Spleen (tissue), 11 donors: ENCODE measurements at regions not wholly inside any gene's neighbourhood (a gene's known extent, or its start where the extent isn't known, plus 50 kb on each side); places are given as distances from the start of the nearest gene placed in this dataset.
"Not testable (repeated sequence)": the region's sequence is repeated elsewhere in the genome, so short reads cannot be mapped to it uniquely, and the experiment has no call there.

Source experiments
- DNase-seq: peaks from one replicate; pipeline ENCODE4 v3.0.0-alpha.2; 2020
- H3K27ac ChIP-seq, 8 donors: fragments of 200-600 bp; sonication (generic) in 7 of 8; 1 replicate in 4 of 8; 2 replicates in 4 of 8; pipeline versions ENCODE4 v1.5.0 to v1.8.0; 2016 to 2021; ENCODE audit warnings: inconsistent platforms in 4 of 8, mild to moderate bottlenecking in 4 of 8, moderate library complexity in 1 of 8
- H3K27me3 ChIP-seq, 7 donors: fragments of 200-600 bp; sonication (generic) in 6 of 7; replicated peaks in 1 of 7; 1 replicate in 4 of 7; 2 replicates in 3 of 7; pipeline versions ENCODE4 v1.5.0 to v1.8.0; 2016 to 2021; ENCODE audit warnings: inconsistent platforms in 3 of 7, mild to moderate bottlenecking in 1 of 7
- H3K36me3 ChIP-seq, 6 donors: fragments of 200-600 bp; sonication (generic) in 5 of 6; 1 replicate in 4 of 6; 2 replicates in 2 of 6; pipeline versions ENCODE4 v1.5.0 to v1.8.0; 2016 to 2021; ENCODE audit warnings: inconsistent platforms in 2 of 6
- H3K4me1 ChIP-seq, 6 donors: fragments of 200-600 bp; sonication (generic) in 5 of 6; 1 replicate in 3 of 6; 2 replicates in 3 of 6; pipeline versions ENCODE4 v1.5.0 to v1.8.0; 2016 to 2021; ENCODE audit warnings: inconsistent platforms in 3 of 6
- H3K4me3 ChIP-seq, 8 donors: fragments of 200-600 bp; sonication (generic) in 7 of 8; 1 replicate in 4 of 8; 2 replicates in 4 of 8; pipeline versions ENCODE4 v1.5.0 to v1.8.0; 2016 to 2021; ENCODE audit warnings: inconsistent platforms in 4 of 8, mild to moderate bottlenecking in 4 of 8, moderate library complexity in 2 of 8
- H3K9me3 ChIP-seq, 8 donors: fragments of 200-600 bp; sonication (generic) in 7 of 8; 1 replicate in 4 of 8; 2 replicates in 4 of 8; pipeline versions ENCODE4 v1.5.0 to v1.8.0; 2016 to 2021; ENCODE audit warnings: inconsistent platforms in 4 of 8
- POLR2A ChIP-seq, 3 donors: fragments of 450-650 bp; IDR thresholded peaks; one replicate each; pipeline ENCODE4 v1.5.1; 2017; ENCODE audit warnings: antibody characterized with exemption in 3 of 3, mild to moderate bottlenecking in 1 of 3
- POLR2AphosphoS5 ChIP-seq, 3 donors: sonication (generic); formaldehyde crosslinking; IDR thresholded peaks; one replicate each; pipeline ENCODE4 v1.5.1; 2017; ENCODE audit warnings: antibody characterized with exemption in 3 of 3
- WGBS, 5 donors: extraction: QIAGEN DNeasy Blood & Tissue Kit in 3 of 5; methylation state at CpG; one replicate each; pipeline versions ENCODE4 v1.1.5 to v1.1.7; 2013 to 2018; 5-methylcytosine and 5-hydroxymethylcytosine counted together
- intact Hi-C: fragments of 100-400 bp; cut with DNase I; formaldehyde crosslinking; loops from one replicate; pipeline ENCODE4 v1.15.0; 2023; ENCODE audit warnings: low total_unique reads
- donor health status: healthy with polysubstance abuse.
- donor health status: DM: no; HTN: no; CAD: no; lungs with moderate emphysema.
- donor health status: DM: no; HTN: no; CAD: no.
- donor health status: Bipolar disorder and iron deficiency.
- donor health status: healthy.
- donor health status: DM: no; HTN: no; CAD: no.
- donor health status: DM: yes; HTN: yes; CAD: no.

DNA sequence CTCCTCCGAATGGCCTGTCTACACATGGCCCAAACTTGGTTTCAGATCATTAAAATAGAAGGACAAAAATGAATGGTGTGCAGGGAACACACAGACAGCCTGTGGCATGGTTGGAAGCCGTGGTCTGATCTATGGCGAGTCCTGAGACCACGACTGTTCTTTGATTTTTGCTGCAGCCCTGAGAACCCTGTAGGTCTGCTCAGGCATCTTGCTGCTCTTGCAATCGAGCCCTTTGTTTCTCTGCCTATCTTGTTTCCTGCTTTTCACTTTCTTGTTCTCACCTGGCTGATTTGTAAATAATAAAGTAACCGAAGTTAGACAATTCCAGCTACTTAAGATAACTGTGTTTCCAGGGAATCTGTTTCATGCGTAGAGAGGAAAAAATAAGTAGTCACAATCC is 54.1 kb upstream of the NBPF9 start:
- H3K4me3 ChIP-seq, intact Hi-C loops, H3K9me3 ChIP-seq, DNase-seq, H3K27me3 ChIP-seq, H3K36me3 ChIP-seq: not testable (repeated sequence)
- peak overlapping the region in 3 of 8 donors; percentile 23 to 40 (median 28) for H3K27ac ChIP-seq
- H3K4me1 ChIP-seq = peaks cover 0 to 14% (median 1%) of the 10 kb centered on the region in 6 donors
- 58 to 81% (median 78%) methylated on average over 3 to 6 of the region's 7 CpGs for WGBS, 5 donors

- H3K4me3 ChIP-seq, H3K36me3 ChIP-seq, H3K27me3 ChIP-seq, DNase-seq, H3K9me3 ChIP-seq, intact Hi-C loops: not testable (repeated sequence)
- peaks cover 0 to 14% (median 1%) of the 10 kb centered on the region in 6 donors for H3K4me1 ChIP-seq
- WGBS, 5 donors = 33 to 77% (median 50%) methylated on average over 1 to 3 of the region's 3 CpGs
- H3K27ac ChIP-seq = peak overlapping the region in 4 of 8 donors; percentile 41 to 59 (median 44)
These were observed 55.0 kb upstream of the NBPF9 start for GRCh38 chr1:149158308-149158707.

DNA sequence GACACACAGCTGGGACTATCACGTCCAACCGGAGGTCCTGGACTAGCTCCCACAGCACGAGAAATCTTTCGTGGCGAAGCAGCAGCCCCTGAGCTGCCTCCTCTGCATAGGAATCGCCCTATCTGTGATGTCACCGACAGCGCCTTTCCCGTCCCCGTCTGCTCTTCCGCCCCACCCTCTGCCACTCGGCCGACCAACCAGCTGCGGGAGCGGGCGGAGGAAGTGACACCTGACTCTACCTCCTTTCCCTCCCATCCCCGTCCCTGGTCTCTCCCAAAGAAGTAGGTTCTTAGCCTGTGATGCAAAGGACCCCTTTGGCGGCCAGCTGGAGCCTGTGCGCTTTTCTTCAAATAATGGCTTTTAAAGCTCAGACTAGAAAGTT is 59.7 kb upstream of the NBPF9 start:
- intact Hi-C loops, H3K9me3 ChIP-seq, DNase-seq, H3K27ac ChIP-seq, H3K27me3 ChIP-seq, H3K36me3 ChIP-seq, H3K4me3 ChIP-seq: not testable (repeated sequence)
- 50 to 70% (median 57%) methylated on average over 1 to 2 of the region's 19 CpGs; no CpG with 5 or more reads in 2 of the 5 donors for WGBS, 5 donors
- H3K4me1 ChIP-seq = peaks cover 0 to 14% (median 1%) of the 10 kb centered on the region in 6 donors

DNA sequence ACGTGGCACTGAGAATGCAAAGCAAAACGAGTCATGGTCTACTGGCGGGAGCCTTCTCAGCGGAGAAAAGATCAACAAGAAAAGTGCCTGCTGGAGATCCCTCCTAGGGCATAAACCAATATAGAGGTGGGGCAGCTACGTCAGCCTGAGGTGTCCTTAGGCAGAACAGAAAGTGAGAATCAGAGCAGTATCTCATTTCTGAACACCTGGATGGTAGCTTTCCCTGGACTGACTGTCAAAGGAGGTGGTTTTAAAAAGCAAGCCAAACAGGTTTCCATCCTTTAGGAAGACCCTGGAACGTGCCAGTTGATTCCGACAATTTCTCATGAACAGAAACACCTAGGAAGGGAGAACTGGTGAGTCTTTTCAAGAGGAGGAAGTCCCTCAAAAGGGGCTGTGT is 71.4 kb upstream of the NBPF9 start:
- H3K4me1 ChIP-seq, DNase-seq, intact Hi-C loops, H3K36me3 ChIP-seq, H3K9me3 ChIP-seq, H3K27me3 ChIP-seq: not testable (repeated sequence)
- TF ChIP-seq POLR2A (IDR thresholded peaks at IDR 0.05) = peak in 1 of 3 donors; percentile 22
- peak in 1 of 3 donors; percentile 10 for TF ChIP-seq POLR2AphosphoS5 (IDR thresholded peaks at IDR 0.05)
- WGBS, 5 donors = 17 to 61% (median 36%) methylated on average over 1 to 6 of the region's 7 CpGs
- peak overlapping the region in 3 of 8 donors; percentile 71 to 81 (median 76) for H3K27ac ChIP-seq
- peak overlapping the region in 3 of 8 donors; percentile 15 to 26 (median 19) for H3K4me3 ChIP-seq

DNA sequence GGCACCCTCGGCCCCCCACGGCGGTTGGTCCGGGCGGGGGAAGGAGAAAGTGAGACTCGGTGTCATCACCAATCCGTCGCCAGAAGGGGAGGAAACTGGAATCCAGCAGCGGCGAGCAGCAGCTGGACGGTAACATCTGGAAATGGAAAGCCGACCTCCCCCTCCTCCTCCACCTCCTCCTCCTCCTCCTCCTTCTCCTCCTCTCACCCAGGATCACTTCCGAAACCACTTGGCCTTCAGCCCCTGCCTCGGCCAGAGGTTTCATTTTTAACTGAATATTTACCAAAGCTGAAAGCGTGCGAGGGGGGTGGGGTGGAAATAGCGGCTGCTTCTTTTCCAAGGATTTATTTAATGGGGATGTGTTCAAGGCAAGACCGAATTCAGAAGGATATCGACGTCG is 72.5 kb upstream of the NBPF9 start:
- TF ChIP-seq POLR2AphosphoS5 (IDR thresholded peaks at IDR 0.05) = peak in 1 of 3 donors; percentile 40
- H3K4me1 ChIP-seq, H3K36me3 ChIP-seq, intact Hi-C loops, H3K27me3 ChIP-seq, H3K9me3 ChIP-seq: not testable (repeated sequence)
- 0 to 1% (median 0%) methylated on average over 5 to 12 of the region's 21 CpGs for WGBS, 5 donors
- H3K4me3 ChIP-seq = peak overlapping the region in 5 of 8 donors; percentile 10 to 65 (median 47)
- peak overlapping the region in 4 of 8 donors; percentile 76 to 83 (median 80) for H3K27ac ChIP-seq
- peak; percentile 21 for DNase-seq

GRCh38 chr1:149176453-149177316 is 73.3 kb upstream of the NBPF9 start:
- Histone ChIP-seq H3K27ac (peak overlapping the region; percentile 71 to 92 (median 88)), H3K4me3 (peak overlapping the region; percentile 30 to 67 (median 51))
- TF ChIP-seq POLR2AphosphoS5 (IDR thresholded peaks at IDR 0.05) = peak; percentile 63 to 79 (median 78)
- intact Hi-C loops, H3K27me3 ChIP-seq, H3K4me1 ChIP-seq, H3K36me3 ChIP-seq, H3K9me3 ChIP-seq: not testable (repeated sequence)
- peak; percentile 88 for DNase-seq
- 0% methylated on average over 1 to 32 of the region's 68 CpGs for WGBS, 5 donors

- H3K9me3 ChIP-seq, H3K27ac ChIP-seq, DNase-seq, intact Hi-C loops, H3K4me3 ChIP-seq, H3K4me1 ChIP-seq, H3K27me3 ChIP-seq, H3K36me3 ChIP-seq: not testable (repeated sequence)
- WGBS, 5 donors = 62 to 86% (median 72%) methylated on average over 2 of the region's 2 CpGs
These were observed 87.4 kb upstream of the NBPF9 start for GRCh38 chr1:149190742-149191141.

DNA sequence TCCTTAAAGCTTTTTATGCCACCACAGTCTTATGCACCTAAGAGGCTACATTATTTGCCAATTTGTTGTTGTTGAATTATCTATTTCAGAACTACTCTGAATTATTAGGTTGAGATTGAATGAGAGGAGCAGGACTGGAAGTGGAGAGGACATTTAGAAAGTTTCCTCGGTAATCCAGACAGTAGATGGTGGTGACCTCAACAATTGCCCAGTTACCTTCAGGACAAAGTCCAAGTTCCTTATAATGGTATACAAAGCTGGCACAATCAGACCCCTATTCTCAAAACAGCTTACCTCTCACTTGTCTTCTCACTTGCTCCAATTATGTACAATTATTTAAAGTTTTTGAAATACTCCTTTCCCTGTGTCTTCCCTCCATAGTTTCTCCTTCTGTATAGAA is 93.3 kb upstream of the NBPF9 start:
- H3K9me3 ChIP-seq, DNase-seq, H3K27ac ChIP-seq, H3K27me3 ChIP-seq, H3K4me1 ChIP-seq, intact Hi-C loops, H3K36me3 ChIP-seq, H3K4me3 ChIP-seq: not testable (repeated sequence)
- 79 to 100% (median 92%) methylated on average over 1 of the region's 1 CpG for WGBS, 5 donors

DNA sequence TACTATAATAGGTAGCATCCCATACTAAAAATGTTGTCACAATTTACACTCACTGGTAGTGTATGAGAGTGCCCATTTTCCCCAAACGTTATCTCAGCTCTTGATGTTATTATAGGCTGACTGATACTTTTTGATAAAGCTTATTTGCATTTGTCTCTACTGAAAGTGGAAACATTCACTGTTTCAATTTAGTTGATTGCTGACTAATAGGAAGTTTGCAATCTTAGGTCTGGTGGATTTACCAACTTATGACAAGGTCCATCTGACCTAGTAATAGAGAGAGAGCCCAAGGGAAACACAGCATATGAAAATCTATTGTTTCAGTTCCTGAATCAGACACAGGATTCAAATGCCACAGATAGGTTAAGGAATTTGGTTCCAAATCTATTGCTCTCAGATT is 97.2 kb upstream of the NBPF9 start:
- H3K27me3 ChIP-seq, intact Hi-C loops, H3K4me3 ChIP-seq, DNase-seq, H3K9me3 ChIP-seq, H3K4me1 ChIP-seq, H3K36me3 ChIP-seq, H3K27ac ChIP-seq: not testable (repeated sequence)
- 33 to 62% (median 44%) methylated on average over 1 of the region's 1 CpG for WGBS, 5 donors

- intact Hi-C loops, H3K27ac ChIP-seq, H3K4me3 ChIP-seq, H3K4me1 ChIP-seq, H3K9me3 ChIP-seq, DNase-seq, H3K36me3 ChIP-seq, H3K27me3 ChIP-seq: not testable (repeated sequence)
- 60 to 92% (median 88%) methylated on average over 1 of the region's 1 CpG for WGBS, 5 donors
These were observed 98.9 kb upstream of the NBPF9 start for GRCh38 chr1:149202283-149202682.

GRCh38 chr1:149204396-149204795 is 101.0 kb upstream of the NBPF9 start:
- H3K4me1 ChIP-seq, H3K9me3 ChIP-seq, H3K4me3 ChIP-seq, H3K27ac ChIP-seq, intact Hi-C loops, H3K27me3 ChIP-seq, DNase-seq, H3K36me3 ChIP-seq: not testable (repeated sequence)
- WGBS, 5 donors = 44 to 68% methylated on average over 2 of the region's 2 CpGs; no CpG with 5 or more reads in 3 of the 5 donors
